ENCODE measurements at regions not wholly inside any gene's neighbourhood (a gene's known extent, or its start where the extent isn't known, plus 50 kb on each side); places are given as distances from the start of the nearest gene placed in this dataset.

DNA sequence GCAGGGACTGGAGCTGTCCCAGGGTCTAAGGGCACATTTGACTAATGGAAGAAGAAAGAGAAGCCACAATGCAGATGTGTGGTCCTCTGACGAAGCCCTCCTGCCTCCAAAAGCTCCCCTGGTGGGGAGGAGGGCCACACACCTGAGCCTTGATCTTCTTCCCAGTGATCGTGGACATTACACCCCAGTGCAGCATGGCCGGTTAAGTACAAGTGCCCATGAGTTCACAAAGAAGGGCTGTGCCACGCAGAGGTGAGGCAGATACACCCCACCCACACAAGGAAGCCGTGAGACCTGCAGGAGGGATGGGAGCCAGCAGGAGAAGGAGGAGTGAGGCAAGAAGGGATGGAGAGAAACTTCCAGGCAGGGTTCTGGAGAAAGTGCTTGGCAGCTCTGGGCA lies 199.0 kb upstream of the MVB12B start:
- Histone ChIP-seq H3K36me3 (ENCODE audit: control insufficient read depth, low read length) (no peaks in the 10 kb centered on the region), H3K27ac (ENCODE audit: low read depth, low read length) (no peak overlapping the region), H3K4me3 (ENCODE audit: low read length) (no peak overlapping the region), H3K27me3 (ENCODE audit: control insufficient read depth, low read length) (no peaks in the 10 kb centered on the region), H3K9me3 (ENCODE audit: control insufficient read depth, insufficient read depth, low read length) (no peaks in the 10 kb centered on the region), H3K79me2 (ENCODE audit: control insufficient read depth, low read length) (no peaks in the 10 kb centered on the region), H3F3A (ENCODE audit: control insufficient read depth, insufficient read depth) (no peaks in the 10 kb centered on the region), H4K20me1 (ENCODE audit: control insufficient read depth, insufficient read depth, low read depth, low read length) (no peaks in the 10 kb centered on the region), H3K4me1 (ENCODE audit: control insufficient read depth, low read length) (no peaks in the 10 kb centered on the region), H3K4me2 (ENCODE audit: low read length) (no peak overlapping the region), H3K9me2 (replicated peaks; ENCODE audit: control insufficient read depth, low read length) (no peaks in the 10 kb centered on the region)
- TF ChIP-seq EZH2phosphoT487 (IDR thresholded peaks at IDR 0.05; ENCODE audit: borderline replicate concordance, low read length): no peak
- TF ChIP-seq, protein P1, sequence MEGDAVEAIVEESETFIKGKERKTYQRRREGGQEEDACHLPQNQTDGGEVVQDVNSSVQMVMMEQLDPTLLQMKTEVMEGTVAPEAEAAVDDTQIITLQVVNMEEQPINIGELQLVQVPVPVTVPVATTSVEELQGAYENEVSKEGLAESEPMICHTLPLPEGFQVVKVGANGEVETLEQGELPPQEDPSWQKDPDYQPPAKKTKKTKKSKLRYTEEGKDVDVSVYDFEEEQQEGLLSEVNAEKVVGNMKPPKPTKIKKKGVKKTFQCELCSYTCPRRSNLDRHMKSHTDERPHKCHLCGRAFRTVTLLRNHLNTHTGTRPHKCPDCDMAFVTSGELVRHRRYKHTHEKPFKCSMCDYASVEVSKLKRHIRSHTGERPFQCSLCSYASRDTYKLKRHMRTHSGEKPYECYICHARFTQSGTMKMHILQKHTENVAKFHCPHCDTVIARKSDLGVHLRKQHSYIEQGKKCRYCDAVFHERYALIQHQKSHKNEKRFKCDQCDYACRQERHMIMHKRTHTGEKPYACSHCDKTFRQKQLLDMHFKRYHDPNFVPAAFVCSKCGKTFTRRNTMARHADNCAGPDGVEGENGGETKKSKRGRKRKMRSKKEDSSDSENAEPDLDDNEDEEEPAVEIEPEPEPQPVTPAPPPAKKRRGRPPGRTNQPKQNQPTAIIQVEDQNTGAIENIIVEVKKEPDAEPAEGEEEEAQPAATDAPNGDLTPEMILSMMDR (IDR thresholded peaks at IDR 0.05; ENCODE audit: low read depth, low read length, poor library complexity, severe bottlenecking): no peak

GRCh38 chr9:126128494-126129142 lies 198.0 kb upstream of the MVB12B start:
- no peaks in the 10 kb centered on the region; the same call in 1 of the 2 replicates for H3K9me3 ChIP-seq (ENCODE audit: control insufficient read depth, insufficient read depth, low read length)
- no peak overlapping the region for H3K4me2 ChIP-seq (ENCODE audit: low read length)
- H3K9me2 ChIP-seq (replicated peaks; ENCODE audit: control insufficient read depth, low read length): no peaks in the 10 kb centered on the region
- no peak for TF ChIP-seq EZH2phosphoT487 (IDR thresholded peaks at IDR 0.05; ENCODE audit: borderline replicate concordance, low read length)
- TF ChIP-seq, protein P1 (IDR thresholded peaks at IDR 0.05; ENCODE audit: low read depth, low read length, poor library complexity, severe bottlenecking): no peak
- H3K36me3 ChIP-seq (ENCODE audit: control insufficient read depth, low read length): no peaks in the 10 kb centered on the region
- no peaks in the 10 kb centered on the region for H3K79me2 ChIP-seq (ENCODE audit: control insufficient read depth, low read length)
- no peaks in the 10 kb centered on the region for H3F3A ChIP-seq (ENCODE audit: control insufficient read depth, insufficient read depth)
- no peaks in the 10 kb centered on the region for H3K27me3 ChIP-seq (ENCODE audit: control insufficient read depth, low read length)
- H4K20me1 ChIP-seq (ENCODE audit: control insufficient read depth, insufficient read depth, low read depth, low read length): no peaks in the 10 kb centered on the region
- H3K27ac ChIP-seq (ENCODE audit: low read depth, low read length): no peak overlapping the region
- no peak overlapping the region for H3K4me3 ChIP-seq (ENCODE audit: low read length)
- no peaks in the 10 kb centered on the region for H3K4me1 ChIP-seq (ENCODE audit: control insufficient read depth, low read length)

DNA sequence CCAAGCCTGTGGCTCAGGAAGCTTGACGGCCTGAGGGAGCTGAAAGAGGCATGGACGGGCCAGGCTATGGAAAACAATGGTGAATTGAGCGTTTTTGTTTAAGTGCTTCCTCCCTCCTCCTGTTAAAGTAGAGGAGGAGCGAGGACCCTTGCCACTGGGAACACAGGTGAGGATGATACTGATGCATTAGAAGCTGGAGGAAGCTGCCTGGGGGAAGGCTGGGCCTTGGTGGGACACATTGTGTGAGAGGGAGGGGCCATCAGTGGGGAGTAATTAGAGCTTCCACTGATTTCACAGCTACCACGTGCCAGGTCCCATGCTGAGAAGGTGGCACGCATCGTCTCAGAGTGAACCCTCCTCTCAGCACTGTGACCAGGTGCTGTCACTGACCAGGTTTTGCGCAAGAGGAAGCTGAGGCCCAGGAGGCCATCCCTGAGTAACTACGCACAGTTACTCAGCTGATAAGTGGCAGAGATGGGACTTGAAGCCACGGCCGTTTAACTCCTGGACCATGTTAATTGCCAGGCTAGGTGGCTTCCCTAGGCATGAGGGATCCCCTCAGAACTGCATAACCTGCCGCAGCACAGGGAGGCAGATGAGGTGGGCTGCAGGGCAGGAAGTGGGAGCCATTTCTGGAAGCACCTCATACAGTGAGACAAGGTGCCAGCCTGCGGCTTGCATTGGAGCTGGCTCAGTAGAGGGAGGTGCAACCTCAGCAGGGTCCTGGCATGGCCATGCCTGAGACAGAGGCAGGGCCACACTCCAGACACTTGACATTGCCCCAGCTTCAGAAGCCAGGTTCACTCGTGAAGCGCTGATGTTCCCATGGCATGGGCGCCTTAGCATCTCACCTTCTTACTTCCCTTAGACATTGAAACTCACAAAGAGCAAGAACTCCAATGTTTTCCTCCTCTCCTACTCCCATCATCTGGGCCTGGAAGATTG lies 195.3 kb upstream of the MVB12B start:
- H3K79me2 ChIP-seq (ENCODE audit: control insufficient read depth, low read length): no peaks in the 10 kb centered on the region
- no peaks in the 10 kb centered on the region for H4K20me1 ChIP-seq (ENCODE audit: control insufficient read depth, insufficient read depth, low read depth, low read length)
- H3K36me3 ChIP-seq (ENCODE audit: control insufficient read depth, low read length): no peaks in the 10 kb centered on the region
- no peaks in the 10 kb centered on the region for H3K4me1 ChIP-seq (ENCODE audit: control insufficient read depth, low read length)
- H3K4me2 ChIP-seq (ENCODE audit: low read length): no peak overlapping the region
- no peak for TF ChIP-seq EZH2phosphoT487 (IDR thresholded peaks at IDR 0.05; ENCODE audit: borderline replicate concordance, low read length)
- TF ChIP-seq, protein P1 (IDR thresholded peaks at IDR 0.05; ENCODE audit: low read depth, low read length, poor library complexity, severe bottlenecking): no peak
- no peak overlapping the region for H3K27ac ChIP-seq (ENCODE audit: low read depth, low read length)
- no peaks in the 10 kb centered on the region for H3K27me3 ChIP-seq (ENCODE audit: control insufficient read depth, low read length)
- H3K9me3 ChIP-seq (ENCODE audit: control insufficient read depth, insufficient read depth, low read length): no peaks in the 10 kb centered on the region; the same call in 1 of the 2 replicates
- no peak overlapping the region for H3K4me3 ChIP-seq (ENCODE audit: low read length)
- H3K9me2 ChIP-seq (replicated peaks; ENCODE audit: control insufficient read depth, low read length): no peaks in the 10 kb centered on the region
- no peaks in the 10 kb centered on the region for H3F3A ChIP-seq (ENCODE audit: control insufficient read depth, insufficient read depth)

Data from DOHH2 (cell line).